SKM-1 (cell line): ENCODE measurements at regions not wholly inside any gene's neighbourhood (a gene's known extent, or its start where the extent isn't known, plus 50 kb on each side); places are given as distances from the start of the nearest gene placed in this dataset.

ENCODE experiments used
- DNase-seq: peaks from one replicate; lab custom pipeline; 2025; ENCODE audit not compliant: unreplicated experiment; lab: John Stamatoyannopoulos, UW

GRCh38 chr16:72285324-72285723 is 113.4 kb upstream of the PMFBP1 start:
- DNase-seq = no peak

GRCh38 chr16:72284042-72284789 is 112.3 kb upstream of the PMFBP1 start:
- DNase-seq = no peak

- DNase-seq = no peak
Observed at GRCh38 chr16:72282362-72282761, 110.4 kb upstream of the PMFBP1 start.

- DNase-seq = no peak
Observed at GRCh38 chr16:72278301-72278700, 106.3 kb upstream of the PMFBP1 start.

GRCh38 chr16:72277749-72278148 is 105.8 kb upstream of the PMFBP1 start:
- DNase-seq = no peak

- no peak for DNase-seq
Observed at GRCh38 chr16:72271699-72272240, 99.8 kb upstream of the PMFBP1 start.

GRCh38 chr16:72270531-72270930 is 98.6 kb upstream of the PMFBP1 start:
- DNase-seq = no peak

GRCh38 chr16:72266836-72267235 is 94.9 kb upstream of the PMFBP1 start:
- no peak for DNase-seq

GRCh38 chr16:72264771-72265170 is 92.8 kb upstream of the PMFBP1 start:
- no peak for DNase-seq

GRCh38 chr16:72262711-72263110 is 90.8 kb upstream of the PMFBP1 start:
- no peak for DNase-seq

GRCh38 chr16:72261127-72261526 is 89.2 kb upstream of the PMFBP1 start:
- no peak for DNase-seq

- DNase-seq = no peak
Observed at GRCh38 chr16:72256398-72257066, 84.6 kb upstream of the PMFBP1 start.

- DNase-seq = no peak
Observed at GRCh38 chr16:72255786-72256185, 83.8 kb upstream of the PMFBP1 start.

- DNase-seq = no peak
Observed at GRCh38 chr16:72247821-72248253, 75.9 kb upstream of the PMFBP1 start.

- DNase-seq = no peak
Observed at GRCh38 chr16:72246423-72246822, 74.5 kb upstream of the PMFBP1 start.

GRCh38 chr16:72244853-72245252 is 72.9 kb upstream of the PMFBP1 start:
- DNase-seq = no peak

- no peak for DNase-seq
Observed at GRCh38 chr16:72243621-72244020, 71.7 kb upstream of the PMFBP1 start.

- DNase-seq = no peak
Observed at GRCh38 chr16:72242757-72243156, 70.8 kb upstream of the PMFBP1 start.

GRCh38 chr16:72241930-72242329 is 70.0 kb upstream of the PMFBP1 start:
- no peak for DNase-seq

- DNase-seq = no peak
Observed at GRCh38 chr16:72241008-72241407, 69.1 kb upstream of the PMFBP1 start.

GRCh38 chr16:72240466-72240865 is 68.5 kb upstream of the PMFBP1 start:
- no peak for DNase-seq

- DNase-seq = no peak
Observed at GRCh38 chr16:72236866-72237265, 64.9 kb upstream of the PMFBP1 start.
